ENCODE measurements at regions not wholly inside any gene's neighbourhood (a gene's known extent, or its start where the extent isn't known, plus 50 kb on each side); places are given as distances from the start of the nearest gene placed in this dataset.

- 0 out of 2 replicates have a peak, but pooled peaks cover 3% of the 10 kb centered on the region for H3K4me1 ChIP-seq (ENCODE audit: insufficient read depth, low read length)
- no peaks in the 10 kb centered on the region for H3K9me3 ChIP-seq (ENCODE audit: insufficient read depth, low read depth, low read length)
- H3K27ac ChIP-seq (ENCODE audit: low read depth, low read length): no peak overlapping the region
- WGBS: no CpG with 5 or more reads among the region's 1 CpG
- H3K9ac ChIP-seq (ENCODE audit: low read depth, low read length): no peak overlapping the region
- H3K36me3 ChIP-seq (ENCODE audit: insufficient read depth, low read length): no peaks in the 10 kb centered on the region
- H3K4me3 ChIP-seq (ENCODE audit: low read length): no peak overlapping the region
- H3K27me3 ChIP-seq (ENCODE audit: insufficient read depth, low read length): no peaks in the 10 kb centered on the region
These were observed 609.5 kb upstream of the FAM241A start for GRCh38 chr4:111535792-111536191.

DNA sequence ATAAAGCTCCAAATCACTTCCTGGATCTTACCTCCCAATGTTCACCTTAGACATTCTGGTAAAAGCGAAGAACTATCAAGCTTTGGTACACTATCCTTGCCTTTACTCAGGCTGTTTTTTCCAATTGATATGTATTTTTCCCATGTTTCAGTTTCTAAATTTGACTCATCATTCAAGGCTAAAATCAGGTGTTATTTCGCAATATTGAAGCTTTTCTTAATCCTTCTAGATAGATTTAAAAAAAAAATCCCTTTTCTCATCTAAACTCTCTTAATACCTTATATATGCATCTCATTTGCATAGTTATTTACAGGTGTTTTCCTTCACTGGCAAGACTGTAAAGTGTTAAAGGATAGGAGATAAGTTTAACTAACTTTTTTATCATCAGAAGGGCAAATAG is 608.1 kb upstream of the FAM241A start:
- WGBS: 91% methylated on average over 2 of the region's 2 CpGs
- H3K9ac ChIP-seq (ENCODE audit: low read depth, low read length): no peak overlapping the region
- no peaks in the 10 kb centered on the region for H3K9me3 ChIP-seq (ENCODE audit: insufficient read depth, low read depth, low read length)
- H3K36me3 ChIP-seq (ENCODE audit: insufficient read depth, low read length): no peaks in the 10 kb centered on the region
- no peak overlapping the region for H3K27ac ChIP-seq (ENCODE audit: low read depth, low read length)
- no peaks in the 10 kb centered on the region for H3K27me3 ChIP-seq (ENCODE audit: insufficient read depth, low read length)
- H3K4me1 ChIP-seq (ENCODE audit: insufficient read depth, low read length): 0 out of 2 replicates have a peak, but pooled peaks cover 3% of the 10 kb centered on the region
- no peak overlapping the region for H3K4me3 ChIP-seq (ENCODE audit: low read length)

GRCh38 chr4:111537871-111538270 is 607.4 kb upstream of the FAM241A start:
- H3K4me1 ChIP-seq (ENCODE audit: insufficient read depth, low read length): 0 out of 2 replicates have a peak, but pooled peaks cover 3% of the 10 kb centered on the region
- 88% methylated on average over 3 of the region's 3 CpGs for WGBS
- no peaks in the 10 kb centered on the region for H3K9me3 ChIP-seq (ENCODE audit: insufficient read depth, low read depth, low read length)
- H3K27ac ChIP-seq (ENCODE audit: low read depth, low read length): no peak overlapping the region
- H3K9ac ChIP-seq (ENCODE audit: low read depth, low read length): no peak overlapping the region
- H3K27me3 ChIP-seq (ENCODE audit: insufficient read depth, low read length): no peaks in the 10 kb centered on the region
- no peak overlapping the region for H3K4me3 ChIP-seq (ENCODE audit: low read length)
- no peaks in the 10 kb centered on the region for H3K36me3 ChIP-seq (ENCODE audit: insufficient read depth, low read length)

- no peak overlapping the region for H3K4me3 ChIP-seq (ENCODE audit: low read length)
- H3K27me3 ChIP-seq (ENCODE audit: insufficient read depth, low read length): no peaks in the 10 kb centered on the region
- no peak overlapping the region for H3K9ac ChIP-seq (ENCODE audit: low read depth, low read length)
- H3K27ac ChIP-seq (ENCODE audit: low read depth, low read length): no peak overlapping the region
- 0 out of 2 replicates have a peak, but pooled peaks cover 3% of the 10 kb centered on the region for H3K4me1 ChIP-seq (ENCODE audit: insufficient read depth, low read length)
- H3K9me3 ChIP-seq (ENCODE audit: insufficient read depth, low read depth, low read length): no peaks in the 10 kb centered on the region
- no peaks in the 10 kb centered on the region for H3K36me3 ChIP-seq (ENCODE audit: insufficient read depth, low read length)
These were observed 604.6 kb upstream of the FAM241A start for GRCh38 chr4:111540671-111541070.

GRCh38 chr4:111542056-111542455 is 603.2 kb upstream of the FAM241A start:
- H3K9ac ChIP-seq (ENCODE audit: low read depth, low read length): no peak overlapping the region
- no peak overlapping the region for H3K27ac ChIP-seq (ENCODE audit: low read depth, low read length)
- no peaks in the 10 kb centered on the region for H3K36me3 ChIP-seq (ENCODE audit: insufficient read depth, low read length)
- no peaks in the 10 kb centered on the region for H3K27me3 ChIP-seq (ENCODE audit: insufficient read depth, low read length)
- no peaks in the 10 kb centered on the region for H3K9me3 ChIP-seq (ENCODE audit: insufficient read depth, low read depth, low read length)
- H3K4me1 ChIP-seq (ENCODE audit: insufficient read depth, low read length): 0 out of 2 replicates have a peak, but pooled peaks cover 3% of the 10 kb centered on the region
- no peak overlapping the region for H3K4me3 ChIP-seq (ENCODE audit: low read length)

DNA sequence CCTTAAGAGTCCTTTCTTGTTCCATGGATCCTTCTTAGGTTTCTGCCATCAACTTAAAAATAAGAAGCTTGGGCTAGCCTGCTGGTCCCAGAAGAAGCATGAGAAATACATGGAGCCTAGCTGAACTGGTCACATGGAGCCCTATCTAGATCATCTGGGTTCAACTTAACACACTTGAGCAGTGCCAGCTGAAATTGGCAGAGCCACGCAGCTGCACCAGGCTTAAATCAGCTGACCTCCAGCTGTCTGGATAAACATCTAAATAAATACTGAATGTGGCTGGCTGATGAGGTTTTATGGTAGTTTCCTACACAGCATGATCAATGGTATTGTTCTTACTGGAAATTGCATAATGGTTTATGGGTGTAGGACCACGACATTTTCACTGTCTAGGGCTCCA is 598.4 kb upstream of the FAM241A start:
- H3K4me3 ChIP-seq (ENCODE audit: low read length): no peak overlapping the region
- 90% methylated on average over 2 of the region's 2 CpGs for WGBS
- H3K9me3 ChIP-seq (ENCODE audit: insufficient read depth, low read depth, low read length): no peaks in the 10 kb centered on the region
- no peaks in the 10 kb centered on the region for H3K27me3 ChIP-seq (ENCODE audit: insufficient read depth, low read length)
- H3K4me1 ChIP-seq (ENCODE audit: insufficient read depth, low read length): no peaks in the 10 kb centered on the region
- H3K36me3 ChIP-seq (ENCODE audit: insufficient read depth, low read length): no peaks in the 10 kb centered on the region
- no peak overlapping the region for H3K9ac ChIP-seq (ENCODE audit: low read depth, low read length)
- no peak overlapping the region for H3K27ac ChIP-seq (ENCODE audit: low read depth, low read length)

DNA sequence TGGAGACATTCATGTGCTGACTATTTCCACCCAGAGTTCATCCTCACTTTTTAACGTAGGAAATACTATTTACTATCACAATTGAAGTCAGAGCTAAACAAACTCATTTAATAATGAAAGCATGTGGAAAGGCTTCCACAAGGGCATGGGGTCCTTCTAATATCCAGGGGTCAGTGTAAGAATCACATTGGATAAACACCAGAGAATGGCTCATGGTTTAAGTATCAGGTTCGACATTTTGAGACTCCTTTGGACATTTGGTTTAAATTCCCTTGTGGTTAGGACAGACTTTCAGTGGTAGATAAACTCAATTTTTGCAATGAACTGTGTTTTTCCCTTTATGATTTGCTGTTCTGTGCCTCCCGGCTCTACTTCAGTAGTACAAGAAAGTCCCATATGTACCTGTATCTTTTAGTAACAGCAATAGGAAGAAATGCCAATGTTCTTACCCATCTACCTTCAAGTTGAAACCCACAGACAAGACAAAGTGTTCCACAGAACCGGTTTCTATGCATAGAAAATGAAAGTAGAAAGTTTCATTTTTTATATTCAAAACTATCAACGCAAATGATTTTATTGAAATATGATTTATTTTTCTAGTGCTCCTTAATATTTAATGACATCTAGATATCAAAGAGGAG is 589.0 kb upstream of the FAM241A start:
- H3K4me3 ChIP-seq (ENCODE audit: low read length): no peak overlapping the region
- no peaks in the 10 kb centered on the region for H3K4me1 ChIP-seq (ENCODE audit: insufficient read depth, low read length)
- no peaks in the 10 kb centered on the region for H3K27me3 ChIP-seq (ENCODE audit: insufficient read depth, low read length)
- no peak overlapping the region for H3K27ac ChIP-seq (ENCODE audit: low read depth, low read length)
- no peak overlapping the region for H3K9ac ChIP-seq (ENCODE audit: low read depth, low read length)
- no peaks in the 10 kb centered on the region for H3K36me3 ChIP-seq (ENCODE audit: insufficient read depth, low read length)
- no peaks in the 10 kb centered on the region for H3K9me3 ChIP-seq (ENCODE audit: insufficient read depth, low read depth, low read length)
- 94% methylated on average over 4 of the region's 5 CpGs for WGBS

GRCh38 chr4:111556851-111557250 is 588.4 kb upstream of the FAM241A start:
- H3K4me1 ChIP-seq (ENCODE audit: insufficient read depth, low read length): no peaks in the 10 kb centered on the region
- no peak overlapping the region for H3K4me3 ChIP-seq (ENCODE audit: low read length)
- H3K36me3 ChIP-seq (ENCODE audit: insufficient read depth, low read length): no peaks in the 10 kb centered on the region
- no peak overlapping the region for H3K9ac ChIP-seq (ENCODE audit: low read depth, low read length)
- WGBS: 100% methylated on average over 1 of the region's 1 CpG
- no peaks in the 10 kb centered on the region for H3K9me3 ChIP-seq (ENCODE audit: insufficient read depth, low read depth, low read length)
- no peaks in the 10 kb centered on the region for H3K27me3 ChIP-seq (ENCODE audit: insufficient read depth, low read length)
- no peak overlapping the region for H3K27ac ChIP-seq (ENCODE audit: low read depth, low read length)

GRCh38 chr4:111562826-111563225 is 582.4 kb upstream of the FAM241A start:
- H3K4me3 ChIP-seq (ENCODE audit: low read length): no peak overlapping the region
- H3K4me1 ChIP-seq (ENCODE audit: insufficient read depth, low read length): no peaks in the 10 kb centered on the region
- no peaks in the 10 kb centered on the region for H3K27me3 ChIP-seq (ENCODE audit: insufficient read depth, low read length)
- H3K9me3 ChIP-seq (ENCODE audit: insufficient read depth, low read depth, low read length): peaks cover 13% of the 10 kb centered on the region; the same call in 1 of the 2 replicates
- no peaks in the 10 kb centered on the region for H3K36me3 ChIP-seq (ENCODE audit: insufficient read depth, low read length)
- H3K9ac ChIP-seq (ENCODE audit: low read depth, low read length): no peak overlapping the region
- WGBS: 80% methylated on average over 1 of the region's 2 CpGs
- H3K27ac ChIP-seq (ENCODE audit: low read depth, low read length): no peak overlapping the region

DNA sequence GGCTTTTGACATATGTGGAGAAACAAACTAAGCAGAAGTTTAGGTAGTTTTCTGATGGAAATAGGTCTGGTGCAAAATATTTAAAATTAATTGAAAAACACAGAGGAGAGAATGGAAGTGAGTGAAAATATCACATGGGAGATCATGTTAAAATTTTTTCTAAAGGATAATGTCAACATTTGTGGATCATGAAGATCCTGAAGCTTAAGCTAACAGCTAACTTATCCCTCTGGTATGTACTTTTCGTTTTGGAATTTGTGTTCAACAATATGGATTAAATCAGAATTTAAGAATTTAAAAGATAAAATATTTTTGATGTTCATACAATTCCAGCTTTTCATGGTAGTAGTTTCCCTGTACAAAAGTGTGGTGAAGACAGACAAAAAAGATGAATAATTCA is 572.8 kb upstream of the FAM241A start:
- no peaks in the 10 kb centered on the region for H3K4me1 ChIP-seq (ENCODE audit: insufficient read depth, low read length)
- no peaks in the 10 kb centered on the region for H3K9me3 ChIP-seq (ENCODE audit: insufficient read depth, low read depth, low read length)
- H3K27ac ChIP-seq (ENCODE audit: low read depth, low read length): no peak overlapping the region
- H3K27me3 ChIP-seq (ENCODE audit: insufficient read depth, low read length): no peaks in the 10 kb centered on the region
- H3K9ac ChIP-seq (ENCODE audit: low read depth, low read length): no peak overlapping the region
- no CpG with 5 or more reads among the region's 1 CpG for whole genome bisulfite sequencing
- H3K4me3 ChIP-seq (ENCODE audit: low read length): no peak overlapping the region
- H3K36me3 ChIP-seq (ENCODE audit: insufficient read depth, low read length): no peaks in the 10 kb centered on the region

- H3K9ac ChIP-seq (ENCODE audit: low read depth, low read length): no peak overlapping the region
- H3K9me3 ChIP-seq (ENCODE audit: insufficient read depth, low read depth, low read length): no peaks in the 10 kb centered on the region
- H3K4me3 ChIP-seq (ENCODE audit: low read length): no peak overlapping the region
- no peaks in the 10 kb centered on the region for H3K27me3 ChIP-seq (ENCODE audit: insufficient read depth, low read length)
- 84% methylated on average over 2 of the region's 2 CpGs for WGBS
- no peak overlapping the region for H3K27ac ChIP-seq (ENCODE audit: low read depth, low read length)
- no peaks in the 10 kb centered on the region for H3K36me3 ChIP-seq (ENCODE audit: insufficient read depth, low read length)
- no peaks in the 10 kb centered on the region for H3K4me1 ChIP-seq (ENCODE audit: insufficient read depth, low read length)
These were observed 571.9 kb upstream of the FAM241A start for GRCh38 chr4:111573386-111573785.

- no peaks in the 10 kb centered on the region for H3K27me3 ChIP-seq (ENCODE audit: insufficient read depth, low read length)
- H3K27ac ChIP-seq (ENCODE audit: low read depth, low read length): no peak overlapping the region
- H3K4me3 ChIP-seq (ENCODE audit: low read length): no peak overlapping the region
- H3K9me3 ChIP-seq (ENCODE audit: insufficient read depth, low read depth, low read length): peaks cover 15% of the 10 kb centered on the region
- H3K9ac ChIP-seq (ENCODE audit: low read depth, low read length): no peak overlapping the region
- no peaks in the 10 kb centered on the region for H3K36me3 ChIP-seq (ENCODE audit: insufficient read depth, low read length)
- no peaks in the 10 kb centered on the region for H3K4me1 ChIP-seq (ENCODE audit: insufficient read depth, low read length)
These were observed 565.5 kb upstream of the FAM241A start for GRCh38 chr4:111579767-111580166.
